ENCODE measurements at regions not wholly inside any gene's neighbourhood (a gene's known extent, or its start where the extent isn't known, plus 50 kb on each side); places are given as distances from the start of the nearest gene placed in this dataset.
"Not testable (repeated sequence)": the region's sequence is repeated elsewhere in the genome, so short reads cannot be mapped to it uniquely, and the experiment has no call there.

- H3K4me1 Mint-ChIP-seq; H3K9me3 Mint-ChIP-seq; H3K27ac Mint-ChIP-seq; H3K4me3 Mint-ChIP-seq; H3K36me3 Mint-ChIP-seq (ENCODE audit: low read depth); DNase-seq; H3K27me3 Mint-ChIP-seq; ATAC-seq: not testable (repeated sequence)
Observed at GRCh38 chr7:76736724-76737123, 109.6 kb upstream of the POMZP3 start.

GRCh38 chr7:76736091-76736490 is 109.0 kb upstream of the POMZP3 start:
- not testable (repeated sequence) for H3K4me3 Mint-ChIP-seq; DNase-seq; H3K4me1 Mint-ChIP-seq; ATAC-seq; H3K27ac Mint-ChIP-seq; H3K27me3 Mint-ChIP-seq; H3K36me3 Mint-ChIP-seq (ENCODE audit: low read depth); H3K9me3 Mint-ChIP-seq

DNA sequence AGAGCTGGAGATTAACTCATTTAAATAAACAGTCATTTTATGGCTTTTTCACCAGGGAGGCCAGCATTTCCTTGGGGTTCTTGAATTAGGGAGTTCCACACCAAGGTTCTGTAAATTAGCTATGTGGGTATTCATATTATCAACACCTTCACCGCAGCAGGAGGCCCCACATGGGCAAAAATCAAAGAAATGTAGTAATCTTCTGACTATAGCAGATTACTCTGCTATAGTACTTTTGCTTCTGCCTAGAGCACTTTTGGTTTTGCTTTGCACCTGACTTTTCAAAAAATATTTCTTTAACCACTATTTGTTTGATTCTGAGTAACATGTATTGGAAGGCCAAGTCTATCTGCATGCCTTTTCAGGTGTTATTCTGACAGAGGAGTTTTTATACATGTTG is 108.6 kb upstream of the POMZP3 start:
- DNase-seq; H3K9me3 Mint-ChIP-seq; H3K4me1 Mint-ChIP-seq; H3K27me3 Mint-ChIP-seq; H3K4me3 Mint-ChIP-seq; H3K27ac Mint-ChIP-seq; H3K36me3 Mint-ChIP-seq (ENCODE audit: low read depth): not testable (repeated sequence)
- ATAC-seq, result peak; percentile 59

GRCh38 chr7:76728571-76728974 is 101.5 kb upstream of the POMZP3 start:
- H3K4me3 Mint-ChIP-seq; H3K9me3 Mint-ChIP-seq; H3K27ac Mint-ChIP-seq; ATAC-seq; H3K4me1 Mint-ChIP-seq; H3K36me3 Mint-ChIP-seq (ENCODE audit: low read depth); DNase-seq; H3K27me3 Mint-ChIP-seq: not testable (repeated sequence)

- H3K36me3 Mint-ChIP-seq (ENCODE audit: low read depth); H3K27me3 Mint-ChIP-seq: not testable (repeated sequence)
Observed at GRCh38 chr7:76723928-76724327, 96.8 kb upstream of the POMZP3 start.

DNA sequence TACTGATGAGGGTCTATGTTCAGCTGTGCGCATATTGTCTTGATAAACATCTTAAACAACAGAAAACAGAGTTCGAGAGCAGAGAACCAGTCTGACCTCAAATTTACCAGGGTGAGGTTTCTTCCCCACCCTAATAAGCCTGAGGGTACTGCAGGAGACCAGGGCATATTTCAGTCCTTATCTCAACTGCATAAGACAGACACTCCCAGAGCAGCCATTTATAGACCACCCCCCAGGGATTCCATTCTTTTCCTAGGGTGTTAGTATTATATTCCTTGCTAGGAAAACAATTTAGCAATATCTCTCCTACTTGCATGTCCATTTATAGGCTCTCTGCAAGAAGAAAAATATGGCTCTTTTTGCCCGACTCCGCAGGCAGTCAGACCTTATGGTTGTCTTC is 89.5 kb upstream of the POMZP3 start:
- not testable (repeated sequence) for H3K27me3 Mint-ChIP-seq; H3K4me3 Mint-ChIP-seq; H3K36me3 Mint-ChIP-seq (ENCODE audit: low read depth); DNase-seq; ATAC-seq; H3K27ac Mint-ChIP-seq; H3K4me1 Mint-ChIP-seq
- peaks cover 18% of the 10 kb centered on the region for H3K9me3 Mint-ChIP-seq

More at GRCh38 chr7:76723928-76724327, 96.8 kb upstream of the POMZP3 start:
- not testable (repeated sequence) for H3K9me3 Mint-ChIP-seq, H3K4me3 Mint-ChIP-seq, DNase-seq, H3K4me1 Mint-ChIP-seq, ATAC-seq, H3K27ac Mint-ChIP-seq

- H3K27me3 Mint-ChIP-seq; H3K27ac Mint-ChIP-seq; DNase-seq; H3K36me3 Mint-ChIP-seq (ENCODE audit: low read depth); H3K4me3 Mint-ChIP-seq; ATAC-seq; H3K4me1 Mint-ChIP-seq: not testable (repeated sequence)
- H3K9me3 Mint-ChIP-seq, result peaks cover 18% of the 10 kb centered on the region
Observed at GRCh38 chr7:76712926-76713325, 85.8 kb upstream of the POMZP3 start.

- H3K9me3 Mint-ChIP-seq, result peaks cover 16% of the 10 kb centered on the region
- H3K27ac Mint-ChIP-seq; H3K4me1 Mint-ChIP-seq; ATAC-seq; H3K4me3 Mint-ChIP-seq; DNase-seq; H3K27me3 Mint-ChIP-seq; H3K36me3 Mint-ChIP-seq (ENCODE audit: low read depth): not testable (repeated sequence)
Observed at GRCh38 chr7:76711648-76712047, 84.6 kb upstream of the POMZP3 start.

DNA sequence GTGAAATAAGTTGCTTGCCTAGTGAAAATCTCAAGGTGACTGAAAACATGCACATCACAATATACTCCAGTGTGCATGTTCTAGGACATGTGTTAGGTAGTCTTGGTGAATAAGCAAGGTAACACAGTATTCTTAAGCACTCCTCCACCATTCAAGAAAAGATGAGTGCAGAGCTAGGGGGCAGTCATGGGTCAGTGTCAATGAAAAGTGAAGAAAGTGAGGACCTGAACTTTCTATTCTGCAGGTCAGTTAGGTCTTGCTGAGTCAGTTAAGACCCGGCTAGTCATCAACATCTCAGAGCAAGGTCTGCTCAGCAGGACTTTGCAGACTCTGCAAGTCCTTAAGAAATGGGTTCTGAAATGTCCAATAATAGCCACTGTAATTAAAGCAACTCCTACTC is 82.6 kb upstream of the POMZP3 start:
- H3K4me1 Mint-ChIP-seq; ATAC-seq; H3K36me3 Mint-ChIP-seq (ENCODE audit: low read depth); H3K27me3 Mint-ChIP-seq; H3K9me3 Mint-ChIP-seq; DNase-seq; H3K4me3 Mint-ChIP-seq; H3K27ac Mint-ChIP-seq: not testable (repeated sequence)

DNA sequence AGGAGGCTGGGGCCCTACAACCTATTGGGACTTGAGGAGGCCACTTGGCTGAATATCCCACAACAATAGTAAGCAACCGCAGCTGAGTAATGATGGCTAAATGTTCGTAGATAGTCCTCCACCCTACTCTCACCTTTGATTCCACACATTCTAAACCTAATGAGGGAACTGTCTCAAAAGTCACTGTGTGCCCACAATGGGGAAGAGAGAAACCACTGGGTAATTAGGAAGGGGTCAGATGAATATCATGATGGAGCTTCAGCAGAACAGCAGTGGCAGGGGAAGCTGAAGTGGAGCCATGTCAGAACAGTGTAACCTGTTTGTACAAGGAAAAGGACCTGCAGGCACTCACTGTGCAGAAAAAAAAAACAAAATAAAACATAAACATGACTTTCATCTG is 81.4 kb upstream of the POMZP3 start:
- ATAC-seq, result peak; percentile 10

DNA sequence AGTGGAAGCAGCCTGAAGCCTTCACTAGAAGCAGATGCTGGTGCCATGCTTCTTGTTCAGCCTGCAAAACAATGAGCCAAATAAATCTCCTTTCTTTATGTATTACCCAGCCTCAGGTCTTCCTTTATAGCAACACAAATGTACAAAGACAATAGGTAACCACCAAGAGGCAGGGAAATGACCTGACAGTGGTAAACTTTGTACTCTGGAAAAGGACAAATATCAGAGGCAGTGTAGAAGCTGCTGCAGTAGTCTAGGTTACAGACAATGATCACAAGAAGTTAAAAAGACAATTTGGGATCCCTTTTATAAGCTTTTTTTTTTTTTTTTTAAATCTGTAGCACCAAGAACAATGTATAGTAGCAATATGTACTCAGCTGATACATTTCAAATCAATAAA is 76.7 kb upstream of the POMZP3 start:
- H3K9me3 Mint-ChIP-seq; ATAC-seq; DNase-seq; H3K27ac Mint-ChIP-seq; H3K27me3 Mint-ChIP-seq; H3K4me1 Mint-ChIP-seq; H3K4me3 Mint-ChIP-seq; H3K36me3 Mint-ChIP-seq (ENCODE audit: low read depth): not testable (repeated sequence)

More for the DNA sequence above, 81.4 kb upstream of the POMZP3 start:
- H3K4me1 Mint-ChIP-seq; H3K27me3 Mint-ChIP-seq; DNase-seq; H3K4me3 Mint-ChIP-seq; H3K9me3 Mint-ChIP-seq; H3K27ac Mint-ChIP-seq; H3K36me3 Mint-ChIP-seq (ENCODE audit: low read depth): not testable (repeated sequence)

DNA sequence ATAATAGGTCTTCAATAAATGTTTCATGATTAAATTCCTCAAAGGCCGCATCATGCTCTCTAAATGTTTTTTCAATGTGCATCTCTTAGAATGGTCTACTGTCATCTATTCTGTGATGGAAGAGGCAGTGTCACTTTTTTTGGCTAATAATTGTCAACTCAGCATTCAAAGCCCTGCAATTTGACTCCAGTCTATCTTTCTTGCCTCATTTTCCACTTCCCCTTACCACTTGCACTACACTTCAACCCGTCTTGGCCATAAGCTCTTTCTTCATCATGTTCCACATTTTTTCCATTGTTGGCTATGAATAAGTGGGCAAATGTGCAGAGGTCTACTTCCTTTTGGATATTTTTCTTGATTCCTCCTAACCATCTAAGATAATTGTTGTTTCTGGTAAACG is 59.2 kb upstream of the POMZP3 start:
- H3K4me3 Mint-ChIP-seq; H3K27me3 Mint-ChIP-seq; DNase-seq; H3K4me1 Mint-ChIP-seq; H3K9me3 Mint-ChIP-seq; H3K27ac Mint-ChIP-seq; ATAC-seq; H3K36me3 Mint-ChIP-seq (ENCODE audit: low read depth): not testable (repeated sequence)

DNA sequence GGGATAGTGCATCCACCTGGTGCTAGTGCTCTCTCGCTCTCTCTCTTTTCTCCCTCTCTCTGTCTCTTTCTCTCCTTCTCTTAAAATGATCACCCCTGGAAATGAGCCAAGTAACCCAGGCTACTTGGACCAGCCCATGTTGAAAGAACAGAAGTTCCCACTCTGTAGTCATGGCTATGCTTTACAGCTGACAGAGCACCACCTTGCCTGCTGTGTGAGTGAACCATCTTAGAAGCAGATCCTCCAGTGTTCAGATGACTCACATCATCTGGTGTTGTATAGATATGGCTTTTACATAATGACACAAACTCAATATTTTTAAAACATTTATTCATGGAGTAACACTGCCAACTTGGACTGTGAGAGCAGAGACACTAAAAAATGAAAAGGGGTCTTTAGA is 57.7 kb upstream of the POMZP3 start:
- H3K4me3 Mint-ChIP-seq; DNase-seq; H3K9me3 Mint-ChIP-seq; H3K27me3 Mint-ChIP-seq; H3K36me3 Mint-ChIP-seq (ENCODE audit: low read depth); H3K27ac Mint-ChIP-seq; H3K4me1 Mint-ChIP-seq: not testable (repeated sequence)
- ATAC-seq, result peak; percentile 36

DNA sequence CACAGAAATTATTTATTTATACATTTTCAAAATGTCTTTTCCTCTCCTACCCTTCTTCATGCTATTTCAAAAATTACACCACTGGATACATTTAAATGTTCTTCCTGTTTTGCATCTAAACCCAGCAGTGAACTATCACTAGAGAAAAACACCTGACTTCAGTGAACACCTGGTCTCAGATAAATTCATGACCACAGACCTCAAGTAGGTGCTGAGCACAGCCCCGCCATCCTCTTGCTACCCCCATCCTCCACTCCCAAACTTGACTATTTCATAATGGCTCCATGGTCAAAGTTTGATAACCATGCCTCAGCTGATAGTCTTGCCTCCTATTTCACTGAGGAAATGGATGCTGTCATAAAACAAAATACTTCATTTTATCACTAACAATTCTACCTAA is 56.6 kb upstream of the POMZP3 start:
- not testable (repeated sequence) for DNase-seq; H3K4me3 Mint-ChIP-seq; H3K36me3 Mint-ChIP-seq (ENCODE audit: low read depth); ATAC-seq; H3K9me3 Mint-ChIP-seq; H3K4me1 Mint-ChIP-seq; H3K27me3 Mint-ChIP-seq; H3K27ac Mint-ChIP-seq

GRCh38 chr7:76681810-76682209 is 54.7 kb upstream of the POMZP3 start:
- not testable (repeated sequence) for H3K36me3 Mint-ChIP-seq (ENCODE audit: low read depth)

DNA sequence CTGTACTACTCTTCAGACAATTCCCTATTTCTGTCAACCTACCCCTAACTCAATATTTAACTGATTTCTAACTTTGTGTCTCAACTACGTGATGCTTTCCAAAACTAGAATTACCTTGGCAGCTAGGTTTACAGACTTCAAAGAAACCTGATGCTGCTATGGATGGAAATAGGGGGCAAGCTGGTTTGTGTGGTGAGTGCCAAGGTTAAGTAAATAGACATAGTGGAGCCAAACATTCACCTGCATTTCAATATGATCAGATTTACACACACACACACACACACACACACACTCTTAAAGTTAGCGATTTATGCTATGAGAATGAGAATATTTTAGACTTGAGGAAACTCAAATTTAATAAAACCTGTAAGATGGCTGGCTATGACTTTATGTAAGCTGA is 52.1 kb upstream of the POMZP3 start:
- ATAC-seq; H3K36me3 Mint-ChIP-seq (ENCODE audit: low read depth); H3K27ac Mint-ChIP-seq; DNase-seq; H3K9me3 Mint-ChIP-seq; H3K4me3 Mint-ChIP-seq; H3K4me1 Mint-ChIP-seq: not testable (repeated sequence)
- H3K27me3 Mint-ChIP-seq, result peaks cover 13% of the 10 kb centered on the region

More at GRCh38 chr7:76681810-76682209, 54.7 kb upstream of the POMZP3 start:
- H3K27ac Mint-ChIP-seq, H3K4me1 Mint-ChIP-seq, H3K4me3 Mint-ChIP-seq, H3K9me3 Mint-ChIP-seq, ATAC-seq, DNase-seq: not testable (repeated sequence)
- peaks cover 11% of the 10 kb centered on the region for H3K27me3 Mint-ChIP-seq
